GM20000 (cell line): ENCODE measurements at regions not wholly inside any gene's neighbourhood (a gene's known extent, or its start where the extent isn't known, plus 50 kb on each side); places are given as distances from the start of the nearest gene placed in this dataset.

Source experiments
- DNase-seq: peaks from one replicate; pipeline ENCODE4 v3.0.0; 2012; ENCODE audit warnings: low spot score
- TF ChIP-seq, protein P1 (sequence below): IDR thresholded peaks from 2 replicates; pipeline ENCODE4 v1.5.1; 2012; ENCODE audit warnings: mild to moderate bottlenecking, control low read depth; ENCODE audit errors: extremely low read depth, missing control alignments

DNA sequence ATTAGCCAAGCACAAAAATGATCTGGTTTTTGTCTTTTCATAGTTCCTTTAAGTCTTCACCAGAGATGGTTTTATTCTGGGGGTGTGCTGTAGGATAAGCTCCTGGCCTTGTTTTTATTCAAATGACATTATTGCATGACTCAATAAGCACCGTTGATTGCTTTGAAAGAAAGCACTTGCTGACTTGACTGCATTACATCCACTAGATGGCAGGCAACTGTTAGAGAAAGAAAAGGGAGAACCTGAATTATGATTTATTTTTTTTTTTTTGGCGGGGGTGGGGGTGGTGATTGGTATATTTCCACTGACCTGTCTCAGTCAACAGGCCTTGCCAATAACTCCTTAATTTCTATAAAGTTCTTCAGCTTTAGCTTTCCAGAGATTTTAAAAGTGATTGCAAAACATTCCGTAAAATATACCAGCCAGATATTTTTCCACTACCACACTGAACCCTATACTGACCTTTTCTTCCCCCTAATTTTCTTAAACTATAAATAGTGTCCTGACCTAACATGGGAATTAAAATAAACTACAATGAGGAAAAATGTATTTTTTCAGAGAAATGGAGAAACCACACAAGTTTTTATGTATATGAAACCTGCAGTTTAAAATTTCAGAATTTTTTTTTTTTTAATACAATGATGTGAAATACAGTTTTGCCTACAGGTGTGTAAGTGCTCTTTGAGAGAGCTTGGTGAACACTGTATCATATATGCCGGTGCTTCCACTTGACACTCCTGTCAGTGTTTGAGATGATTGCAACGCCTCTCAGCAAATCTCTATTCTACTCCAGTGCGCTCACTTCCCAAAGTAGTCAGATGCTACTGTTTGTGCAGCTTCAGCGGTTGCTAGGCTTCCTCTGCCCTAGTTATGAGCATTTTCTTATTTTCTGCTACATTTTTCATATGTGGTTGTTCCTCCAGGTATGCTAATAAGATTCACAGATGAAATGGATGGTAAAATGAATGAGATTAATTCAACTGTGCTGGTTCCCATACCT, 274.3 kb downstream of the CD109 start:
- no peak for DNase-seq
- TF ChIP-seq, protein P1, sequence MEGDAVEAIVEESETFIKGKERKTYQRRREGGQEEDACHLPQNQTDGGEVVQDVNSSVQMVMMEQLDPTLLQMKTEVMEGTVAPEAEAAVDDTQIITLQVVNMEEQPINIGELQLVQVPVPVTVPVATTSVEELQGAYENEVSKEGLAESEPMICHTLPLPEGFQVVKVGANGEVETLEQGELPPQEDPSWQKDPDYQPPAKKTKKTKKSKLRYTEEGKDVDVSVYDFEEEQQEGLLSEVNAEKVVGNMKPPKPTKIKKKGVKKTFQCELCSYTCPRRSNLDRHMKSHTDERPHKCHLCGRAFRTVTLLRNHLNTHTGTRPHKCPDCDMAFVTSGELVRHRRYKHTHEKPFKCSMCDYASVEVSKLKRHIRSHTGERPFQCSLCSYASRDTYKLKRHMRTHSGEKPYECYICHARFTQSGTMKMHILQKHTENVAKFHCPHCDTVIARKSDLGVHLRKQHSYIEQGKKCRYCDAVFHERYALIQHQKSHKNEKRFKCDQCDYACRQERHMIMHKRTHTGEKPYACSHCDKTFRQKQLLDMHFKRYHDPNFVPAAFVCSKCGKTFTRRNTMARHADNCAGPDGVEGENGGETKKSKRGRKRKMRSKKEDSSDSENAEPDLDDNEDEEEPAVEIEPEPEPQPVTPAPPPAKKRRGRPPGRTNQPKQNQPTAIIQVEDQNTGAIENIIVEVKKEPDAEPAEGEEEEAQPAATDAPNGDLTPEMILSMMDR = no peak

DNA sequence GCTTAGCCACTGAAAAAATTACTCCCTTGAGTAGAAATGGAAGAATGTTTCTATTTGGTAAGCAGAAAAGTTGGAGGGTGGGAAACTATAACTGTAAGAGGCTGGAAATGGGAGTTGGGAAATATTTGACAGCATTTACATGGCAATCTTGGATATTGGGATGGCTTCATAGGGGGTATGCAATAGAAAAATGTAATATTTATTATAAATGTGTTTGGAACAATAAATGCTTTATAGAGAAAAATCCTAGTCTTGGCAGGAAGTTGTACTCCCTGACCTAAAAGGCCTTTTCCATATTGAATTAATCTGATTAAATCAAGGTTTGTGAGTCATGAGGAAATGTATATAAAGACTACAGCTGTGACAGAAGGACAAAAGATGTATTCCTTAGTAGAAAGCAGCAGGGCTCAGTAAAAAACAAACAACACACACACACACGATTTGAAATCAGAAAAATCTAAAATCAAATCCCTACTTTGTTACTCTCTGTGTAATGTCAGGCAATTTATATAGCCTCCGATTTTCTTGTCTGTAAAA, 272.3 kb downstream of the CD109 start:
- no peak for DNase-seq
- TF ChIP-seq, protein P1 = no peak

DNA sequence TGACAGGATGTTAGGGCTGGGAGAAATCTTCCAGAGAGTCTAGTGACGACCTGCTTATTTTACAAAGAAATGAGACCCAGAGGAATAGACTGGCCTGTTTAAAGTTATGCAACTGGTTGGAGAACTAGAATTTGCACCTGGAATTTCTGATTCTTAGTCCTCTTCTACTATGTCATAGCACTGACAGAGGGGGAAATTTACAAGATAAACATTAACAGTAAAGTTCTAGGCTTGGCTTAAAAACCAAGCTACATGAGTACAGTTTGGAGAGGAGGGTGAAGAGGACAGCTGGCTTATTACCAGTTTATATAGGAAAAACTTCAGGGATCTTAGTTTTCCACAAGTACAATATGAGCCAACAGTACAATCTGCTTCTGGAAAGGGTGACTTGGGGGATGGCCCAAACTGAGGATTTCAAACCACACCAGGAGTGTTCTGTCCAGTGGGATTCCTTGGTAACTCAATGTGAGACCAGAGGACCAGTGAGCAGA, 269.6 kb downstream of the CD109 start:
- DNase-seq = no peak
- TF ChIP-seq, protein P1 = no peak

DNA sequence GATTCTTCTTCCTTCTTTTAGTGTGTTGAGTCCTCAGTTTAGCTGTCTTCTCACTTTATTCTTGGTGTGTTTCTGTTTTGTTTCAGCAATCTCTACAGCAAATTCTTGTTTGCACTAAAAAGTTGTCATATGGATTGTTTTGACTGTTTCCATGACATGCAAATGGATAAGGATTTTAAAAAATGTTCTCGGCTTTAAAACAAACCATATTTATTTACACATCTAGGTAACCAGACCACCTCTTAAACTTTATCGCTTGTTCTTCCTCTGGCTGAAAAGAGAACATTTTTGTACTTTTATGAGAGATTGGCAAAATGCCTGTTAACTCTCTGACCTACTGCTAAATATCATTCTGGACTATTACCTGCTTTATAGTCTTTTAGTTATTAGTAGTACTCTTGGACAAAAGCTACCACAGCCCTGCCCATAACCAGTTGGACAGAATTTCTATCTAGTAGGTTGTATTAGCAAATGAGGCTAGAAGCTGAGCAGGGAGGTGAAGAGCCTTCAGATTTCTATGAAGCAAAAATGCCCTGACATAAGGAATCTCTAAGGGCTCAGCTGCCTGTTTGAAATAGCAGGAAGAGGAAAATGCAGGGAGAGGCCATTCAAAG, 268.3 kb downstream of the CD109 start:
- TF ChIP-seq, protein P1 = no peak
- DNase-seq = no peak

DNA sequence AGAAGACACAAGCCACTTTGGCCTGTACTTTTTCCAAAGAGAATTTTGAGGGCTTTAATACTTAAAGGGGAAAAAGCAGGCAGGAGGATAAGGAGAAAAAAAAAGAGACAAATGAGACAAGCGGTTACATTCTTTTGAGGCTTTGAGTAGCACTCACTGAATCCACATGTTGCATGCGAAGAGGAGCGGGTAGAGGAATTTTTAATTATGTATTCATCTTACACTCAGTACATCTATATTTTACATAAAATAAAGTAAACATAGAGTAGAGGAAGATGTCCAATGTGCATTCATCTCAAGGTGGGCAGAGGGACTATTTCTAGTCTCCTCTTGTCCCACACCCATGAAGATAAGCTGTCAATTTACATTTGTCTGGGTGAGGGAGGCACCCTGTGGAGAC, 266.9 kb downstream of the CD109 start:
- TF ChIP-seq, protein P1 = no peak
- no peak for DNase-seq

DNA sequence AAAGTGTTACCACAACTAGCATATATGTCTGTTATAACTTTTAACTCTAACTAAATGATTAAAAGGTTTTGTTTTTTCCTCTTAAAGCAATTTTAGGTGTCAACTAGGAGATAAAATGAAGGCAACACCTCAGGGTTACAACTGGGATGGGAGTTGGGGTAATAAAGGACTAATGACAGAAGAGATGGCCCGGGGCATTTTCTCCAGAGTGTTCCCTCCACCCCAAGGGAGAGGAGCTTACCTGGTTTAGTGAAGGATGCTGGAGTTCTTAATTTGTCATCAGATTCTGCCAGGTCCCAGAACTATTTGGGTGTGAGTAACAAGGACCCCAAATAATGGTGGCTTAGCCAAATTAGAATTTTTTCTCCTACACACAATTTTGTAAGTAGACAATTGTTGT, 260.3 kb downstream of the CD109 start:
- DNase-seq = no peak
- TF ChIP-seq, protein P1 = no peak

DNA sequence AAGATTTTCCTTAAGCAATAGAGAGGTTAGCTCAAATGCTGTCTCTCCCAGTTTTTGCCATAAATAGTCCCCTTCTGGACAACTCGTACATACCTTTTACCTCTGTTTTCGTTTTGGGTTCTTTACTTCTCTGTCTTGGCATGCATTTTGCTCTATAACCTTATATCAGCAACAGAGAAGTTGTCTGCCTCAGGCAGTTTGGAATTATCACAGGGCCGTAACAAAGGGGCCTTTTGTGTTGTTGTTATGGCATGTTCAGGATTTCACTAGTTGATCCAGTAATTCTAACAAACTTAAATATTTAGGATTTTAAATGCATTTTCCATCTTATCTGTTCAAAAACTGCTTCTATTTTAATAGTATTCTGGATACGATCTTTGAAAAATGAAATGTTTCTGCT, 259.8 kb downstream of the CD109 start:
- DNase-seq = no peak
- TF ChIP-seq, protein P1 = no peak
